ENCODE measurements at regions not wholly inside any gene's neighbourhood (a gene's known extent, or its start where the extent isn't known, plus 50 kb on each side); places are given as distances from the start of the nearest gene placed in this dataset.

DNA sequence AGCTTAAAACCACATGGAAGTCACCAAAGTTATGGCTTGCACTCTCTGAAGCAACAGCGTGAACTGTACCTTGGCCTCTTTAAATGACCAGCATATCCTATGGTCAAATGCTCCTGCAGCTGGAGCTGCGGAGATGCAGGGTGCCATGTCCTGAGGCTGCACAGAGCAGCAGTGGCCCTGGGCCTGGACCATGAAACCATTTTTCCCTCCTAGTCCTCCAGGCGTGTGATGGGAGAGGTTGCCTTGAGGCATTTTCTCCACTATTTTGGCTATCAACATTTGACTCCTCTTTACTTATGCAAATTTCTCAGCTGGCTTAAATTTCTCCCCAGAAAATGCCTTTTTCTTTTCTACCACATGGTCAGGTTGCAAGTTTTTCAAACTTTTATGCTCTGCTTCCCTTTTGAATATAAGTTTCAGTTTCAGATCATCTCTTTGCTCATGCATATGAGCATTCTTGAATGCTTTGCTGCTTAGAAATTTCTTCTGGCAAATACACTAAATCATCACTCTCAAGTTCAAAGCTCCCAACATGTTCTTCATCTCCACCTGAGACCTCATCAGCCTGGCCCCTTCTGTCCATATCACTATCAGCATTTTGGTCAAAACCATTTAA lies 82.9 kb upstream of the TMEFF2 start:
- TF ChIP-seq, protein P1, sequence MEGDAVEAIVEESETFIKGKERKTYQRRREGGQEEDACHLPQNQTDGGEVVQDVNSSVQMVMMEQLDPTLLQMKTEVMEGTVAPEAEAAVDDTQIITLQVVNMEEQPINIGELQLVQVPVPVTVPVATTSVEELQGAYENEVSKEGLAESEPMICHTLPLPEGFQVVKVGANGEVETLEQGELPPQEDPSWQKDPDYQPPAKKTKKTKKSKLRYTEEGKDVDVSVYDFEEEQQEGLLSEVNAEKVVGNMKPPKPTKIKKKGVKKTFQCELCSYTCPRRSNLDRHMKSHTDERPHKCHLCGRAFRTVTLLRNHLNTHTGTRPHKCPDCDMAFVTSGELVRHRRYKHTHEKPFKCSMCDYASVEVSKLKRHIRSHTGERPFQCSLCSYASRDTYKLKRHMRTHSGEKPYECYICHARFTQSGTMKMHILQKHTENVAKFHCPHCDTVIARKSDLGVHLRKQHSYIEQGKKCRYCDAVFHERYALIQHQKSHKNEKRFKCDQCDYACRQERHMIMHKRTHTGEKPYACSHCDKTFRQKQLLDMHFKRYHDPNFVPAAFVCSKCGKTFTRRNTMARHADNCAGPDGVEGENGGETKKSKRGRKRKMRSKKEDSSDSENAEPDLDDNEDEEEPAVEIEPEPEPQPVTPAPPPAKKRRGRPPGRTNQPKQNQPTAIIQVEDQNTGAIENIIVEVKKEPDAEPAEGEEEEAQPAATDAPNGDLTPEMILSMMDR (IDR thresholded peaks at IDR 0.05 in 8 of 11, conservative IDR thresholded peaks at IDR 0.05 in 3 of 11) = no peak
- TF ChIP-seq POLR2AphosphoS5 (IDR thresholded peaks at IDR 0.05) = no peak
- no peak for TF ChIP-seq POLR2A (IDR thresholded peaks at IDR 0.05)

Data from spleen (tissue), 7 donors.